NCI-H748 treated with DMSO at 0.1 percent for 48 hours (cell line): ENCODE measurements at regions not wholly inside any gene's neighbourhood (a gene's known extent, or its start where the extent isn't known, plus 50 kb on each side); places are given as distances from the start of the nearest gene placed in this dataset.
"Not testable (repeated sequence)": the region's sequence is repeated elsewhere in the genome, so short reads cannot be mapped to it uniquely, and the experiment has no call there.

Experiments
- DNase-seq: peaks from one replicate; lab custom pipeline; 2025; lab: John Stamatoyannopoulos, UW

DNA sequence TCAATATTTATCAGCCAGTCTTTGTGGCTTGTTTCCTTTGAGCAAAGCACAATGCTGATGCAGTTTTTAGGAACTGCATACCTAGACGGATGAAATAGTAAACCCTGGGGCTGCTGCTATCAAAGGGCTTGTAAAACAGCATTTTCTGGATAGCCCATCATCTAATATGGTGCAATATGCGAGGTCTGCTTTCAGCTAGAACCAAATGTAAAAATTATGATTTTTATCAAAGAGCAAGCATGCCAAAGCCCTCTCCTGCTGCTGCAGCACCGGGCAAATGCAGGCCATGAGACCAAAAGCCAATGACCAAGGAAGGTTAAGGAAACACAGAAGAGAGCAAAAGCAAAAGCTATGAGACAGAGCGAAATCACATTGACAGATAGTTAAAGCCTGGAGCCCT lies 1000.4 kb downstream of the MAT2B start:
- DNase-seq = no peak

DNA sequence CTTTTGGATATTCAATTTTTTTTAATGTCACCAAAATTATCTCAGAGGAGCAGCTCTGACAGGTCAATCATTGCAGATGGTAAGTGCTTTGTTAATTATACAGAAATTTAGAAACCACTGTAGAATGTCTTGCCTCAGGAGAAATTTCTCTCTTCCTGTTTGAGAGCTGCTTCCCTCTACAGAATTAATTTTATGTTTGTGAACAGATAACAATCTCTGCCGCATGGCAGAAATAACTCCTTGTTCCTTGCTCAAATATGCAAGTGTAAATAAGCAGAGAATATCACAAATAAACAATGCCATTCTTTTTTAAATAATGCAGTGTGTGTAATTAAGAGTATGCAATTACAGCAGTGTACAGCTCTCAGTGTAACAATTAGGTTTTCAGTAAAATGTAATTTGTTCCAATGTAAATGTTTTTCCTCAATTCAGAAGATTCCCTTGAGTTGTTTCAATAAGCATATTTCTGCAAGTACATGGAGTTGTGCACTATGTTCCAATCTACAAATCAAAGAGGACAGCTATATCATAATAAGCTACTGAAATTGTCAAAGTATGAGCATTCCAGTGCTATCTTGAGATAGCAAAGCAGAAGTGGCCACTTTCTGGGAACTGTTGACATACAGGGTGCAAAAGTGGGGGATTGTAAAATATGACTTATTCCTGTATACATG lies 1012.8 kb downstream of the MAT2B start:
- no peak for DNase-seq

DNA sequence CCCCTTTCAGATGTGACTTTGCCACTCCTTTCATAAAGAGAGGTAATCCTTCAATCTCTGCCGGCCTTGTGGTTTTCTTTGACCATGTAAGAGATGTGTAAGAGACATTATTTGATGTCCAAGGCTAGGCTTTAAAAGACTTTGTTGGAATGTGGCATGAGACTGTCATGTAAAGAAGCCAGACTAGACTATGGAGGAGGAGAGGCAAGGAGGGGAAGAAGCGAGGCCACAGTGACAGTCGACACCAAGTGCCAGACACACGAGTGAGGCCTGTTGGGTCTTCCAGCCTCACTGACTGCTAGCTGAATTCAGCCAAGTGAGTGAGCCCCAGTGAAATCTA lies 1013.3 kb downstream of the MAT2B start:
- DNase-seq = no peak

DNA sequence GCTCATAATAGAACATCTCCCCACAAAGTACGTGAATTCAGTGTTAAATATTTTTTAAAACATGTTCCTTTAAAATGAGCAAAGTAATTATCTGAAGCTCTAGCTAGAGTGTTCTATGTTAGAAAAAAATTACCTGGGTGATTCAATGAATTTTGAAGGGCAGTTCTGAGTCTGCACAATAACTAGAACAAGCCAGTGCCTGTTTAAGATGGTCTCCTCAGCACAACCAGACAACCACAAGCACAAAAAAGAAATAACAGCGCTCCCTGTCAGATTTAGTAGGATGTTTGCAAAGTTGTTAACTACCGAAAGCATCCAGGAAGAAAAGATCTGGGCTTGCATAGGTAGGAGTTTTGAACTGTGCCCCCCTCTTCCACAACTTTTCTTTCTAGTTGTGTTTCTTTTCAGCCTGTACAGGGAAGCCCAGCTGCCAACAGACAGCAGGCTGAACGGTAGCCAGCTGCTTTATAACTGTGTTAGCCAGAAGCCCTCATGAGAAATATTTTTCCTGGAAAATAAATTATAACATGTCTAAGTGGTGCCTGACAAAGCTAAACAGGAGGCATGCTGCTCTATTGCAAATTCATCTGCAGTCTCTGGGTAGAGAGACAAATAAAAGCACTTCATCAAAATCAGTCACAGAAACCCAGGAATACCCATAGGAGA lies 1026.9 kb downstream of the MAT2B start:
- no peak for DNase-seq

DNA sequence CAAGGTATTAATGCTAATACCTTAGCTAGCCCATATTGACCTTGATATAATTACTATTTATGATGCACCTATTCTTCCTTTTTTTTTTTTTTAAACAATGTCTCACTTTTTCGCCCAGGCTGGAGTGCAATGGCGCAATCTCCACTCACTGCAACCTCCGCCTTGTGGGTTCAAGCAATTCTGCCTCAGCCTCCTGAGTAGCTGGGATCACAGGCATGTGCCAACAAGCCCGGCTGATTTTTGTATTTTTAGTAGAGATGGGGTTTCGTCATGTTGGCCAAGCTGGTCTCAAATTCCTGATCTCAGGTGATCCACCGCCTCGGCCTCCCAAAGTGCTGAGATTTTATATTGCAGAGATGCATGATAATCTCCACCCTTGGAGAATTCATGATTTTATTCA lies 1028.0 kb downstream of the MAT2B start:
- DNase-seq = not testable (repeated sequence)

DNA sequence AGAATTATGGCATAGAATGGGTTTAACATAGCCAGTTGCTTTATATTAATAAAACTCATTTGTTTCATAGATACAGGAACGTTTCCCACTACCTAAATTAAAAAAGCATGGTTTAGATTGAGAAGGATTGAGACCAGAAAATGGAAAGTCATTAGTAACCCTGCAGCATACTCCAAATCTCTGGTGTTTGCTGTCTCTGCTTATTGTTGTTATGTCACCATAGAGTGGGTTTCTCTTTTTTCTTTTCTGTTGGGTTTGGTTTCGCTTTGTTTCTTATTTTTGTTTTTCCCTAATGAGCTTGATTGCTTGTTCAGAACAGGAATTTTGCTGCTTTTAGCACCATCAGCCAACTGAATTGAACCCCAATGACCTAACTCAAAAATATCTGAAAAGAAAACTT lies 1034.8 kb downstream of the MAT2B start:
- DNase-seq = no peak

DNA sequence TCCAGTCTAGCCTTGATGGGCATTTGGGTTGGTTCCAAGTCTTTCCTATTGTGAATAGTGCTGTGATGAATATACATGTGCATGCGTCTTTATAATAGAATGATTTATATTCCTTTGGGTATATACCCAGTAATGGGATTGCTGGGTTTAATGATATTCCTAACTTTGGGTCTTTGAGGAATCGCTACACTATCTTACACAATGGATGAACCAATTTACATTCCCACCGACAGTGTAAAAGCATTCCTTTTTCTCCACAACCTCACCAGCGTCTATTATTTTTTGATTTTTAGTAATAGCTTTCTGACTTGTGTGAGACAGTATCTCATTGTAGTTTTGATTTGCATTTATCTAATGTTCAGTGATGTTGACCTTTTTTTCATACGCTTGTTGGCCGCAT lies 1040.1 kb downstream of the MAT2B start:
- no peak for DNase-seq

DNA sequence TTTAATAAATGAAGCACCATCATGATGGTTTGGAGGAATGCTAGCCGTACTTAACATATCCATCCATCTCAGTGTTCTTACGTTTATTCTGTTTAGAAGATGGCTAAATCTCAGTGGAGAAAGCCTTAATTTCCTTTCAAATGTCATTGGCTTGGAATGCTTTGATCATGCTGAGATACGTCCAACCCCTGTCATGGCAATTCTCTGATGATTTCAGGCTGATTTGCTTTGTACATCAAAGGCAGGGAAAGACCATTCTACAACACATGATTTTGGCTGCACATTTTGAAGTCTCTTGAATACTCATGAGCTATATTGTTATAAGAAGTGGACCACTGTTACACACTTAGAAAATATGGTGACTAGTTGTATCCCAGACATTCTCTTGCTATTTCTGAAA lies 1048.4 kb downstream of the MAT2B start:
- no peak for DNase-seq

DNA sequence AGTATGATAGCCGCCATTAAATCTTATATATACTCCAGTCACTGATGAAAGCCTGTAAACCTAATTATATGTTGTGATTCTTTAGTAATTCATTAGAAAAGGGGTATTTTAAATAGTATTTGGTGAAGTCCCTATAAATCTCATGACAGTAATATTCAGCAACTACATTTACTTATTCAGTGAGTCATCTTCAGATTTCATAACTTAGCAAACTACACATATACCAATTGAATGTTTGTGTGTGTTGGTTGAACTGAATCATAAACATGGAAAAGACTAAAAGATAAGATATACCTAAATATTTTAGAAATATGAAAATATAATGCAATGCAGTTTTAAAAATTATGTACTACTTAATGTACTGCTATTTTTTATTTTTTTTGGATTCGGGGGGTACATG lies 1050.4 kb downstream of the MAT2B start:
- DNase-seq = no peak

DNA sequence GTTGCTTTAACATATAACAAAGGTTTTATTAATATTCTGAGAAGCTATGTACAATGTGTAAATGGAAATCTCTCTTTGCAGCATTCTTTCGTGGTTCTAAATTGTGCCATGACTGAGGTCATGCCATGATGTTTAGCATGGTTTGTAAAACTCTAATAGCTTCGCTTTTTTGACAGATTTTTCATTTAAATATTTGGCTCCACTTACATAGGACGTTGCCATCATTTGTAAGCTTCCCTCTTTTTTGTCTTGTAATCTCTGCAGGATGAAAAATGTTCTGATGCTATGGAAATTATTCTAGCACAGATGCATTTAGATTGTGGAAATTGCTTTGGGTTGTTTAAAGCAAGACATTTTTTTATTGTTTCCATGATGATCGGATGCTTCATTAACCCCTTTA lies 1054.8 kb downstream of the MAT2B start:
- DNase-seq = no peak

DNA sequence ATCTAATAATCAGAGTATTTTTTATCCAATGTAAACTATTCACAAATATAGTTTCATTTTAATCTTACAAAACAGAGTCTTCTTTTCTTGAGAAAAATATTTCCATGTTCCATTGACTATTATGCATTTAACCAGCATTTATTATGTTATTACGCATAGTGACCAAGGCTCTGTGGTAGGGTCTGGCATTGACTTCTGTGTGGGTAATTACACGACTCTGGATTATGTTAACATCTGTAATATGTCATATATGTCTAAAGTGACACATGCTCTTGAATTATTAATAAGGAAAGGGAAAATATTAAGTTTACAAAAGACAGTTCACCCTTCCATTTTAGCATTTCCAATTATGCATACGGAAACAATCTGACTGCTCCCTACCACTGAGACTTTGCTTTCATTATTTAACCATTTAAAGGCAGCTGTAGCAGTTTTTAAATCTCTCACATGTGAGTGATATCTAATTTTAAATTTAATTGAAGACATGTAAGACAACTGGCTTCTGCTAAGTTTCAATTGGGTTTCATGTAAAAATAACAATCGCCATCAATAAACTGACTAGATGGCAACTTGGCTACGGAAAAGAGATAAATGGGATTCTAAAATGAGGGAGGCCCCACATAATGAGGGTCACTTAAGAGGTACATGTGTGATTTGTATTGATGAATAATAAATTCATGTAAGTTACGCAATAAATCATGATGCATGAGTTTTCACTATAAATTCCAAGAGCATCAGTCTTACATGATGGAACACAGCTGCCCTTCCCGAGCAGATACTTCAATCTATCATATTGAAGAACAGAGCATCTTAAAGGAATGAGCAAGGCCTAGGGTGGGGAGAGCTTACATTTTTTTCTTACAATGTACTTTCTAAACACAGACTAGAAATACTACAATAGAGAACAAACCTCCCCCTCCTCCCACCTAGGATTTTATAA lies 1056.8 kb downstream of the MAT2B start:
- no peak for DNase-seq

DNA sequence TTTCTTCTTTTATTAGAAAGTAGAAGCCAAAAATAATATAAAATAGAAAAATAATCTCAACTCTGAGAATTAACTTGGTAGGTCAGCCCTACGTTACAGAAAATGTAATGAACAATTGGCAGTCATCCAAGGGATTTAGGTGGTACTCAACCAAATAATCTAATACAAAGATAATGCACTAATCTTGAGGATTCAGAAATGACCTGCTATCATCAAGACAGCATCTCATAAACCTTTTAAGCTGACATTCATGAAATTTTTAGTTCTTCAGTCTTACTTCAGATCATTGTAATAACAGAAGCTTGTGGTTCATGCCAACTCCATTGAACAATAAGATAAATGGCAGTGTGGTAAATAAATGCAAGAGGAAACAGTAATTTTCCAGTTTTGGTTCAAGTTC lies 1058.0 kb downstream of the MAT2B start:
- DNase-seq = no peak

DNA sequence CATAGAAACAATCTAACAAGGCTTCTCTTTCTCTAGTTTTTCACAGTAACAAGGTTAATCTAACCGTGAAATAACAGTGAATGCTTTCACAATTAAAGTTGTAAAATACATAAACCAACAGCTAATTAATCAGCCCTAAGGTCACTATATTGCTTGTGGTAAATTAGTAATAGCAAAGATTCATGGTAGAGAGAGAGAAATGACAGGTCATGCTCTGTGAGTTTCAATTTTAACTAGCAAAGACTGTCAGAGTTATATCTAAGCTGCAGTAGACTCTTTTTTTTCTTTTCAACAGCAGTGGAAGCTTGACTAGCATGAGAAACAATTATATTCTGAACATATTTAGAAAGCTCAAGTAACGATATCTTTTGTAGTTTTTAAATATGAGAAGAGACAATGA lies 1068.0 kb downstream of the MAT2B start:
- no peak for DNase-seq

DNA sequence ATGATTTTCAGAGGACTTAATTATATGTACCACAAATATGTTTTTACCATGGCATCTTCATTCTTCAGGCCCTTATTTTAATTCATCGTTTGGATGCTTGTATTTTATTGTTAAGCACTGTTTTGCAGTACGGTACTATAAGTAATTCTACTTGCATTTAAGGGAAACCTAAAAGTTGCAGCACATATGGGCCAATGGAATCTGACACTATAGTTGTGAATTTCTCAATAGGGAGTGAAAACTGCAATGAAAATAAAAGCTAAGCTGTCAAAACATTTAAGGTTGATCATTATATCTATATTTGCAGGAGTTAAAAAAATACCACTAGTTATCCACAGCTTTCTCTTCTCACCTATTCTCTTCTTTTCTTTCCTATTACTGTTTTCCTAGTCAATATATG lies 1071.8 kb downstream of the MAT2B start:
- DNase-seq = no peak

DNA sequence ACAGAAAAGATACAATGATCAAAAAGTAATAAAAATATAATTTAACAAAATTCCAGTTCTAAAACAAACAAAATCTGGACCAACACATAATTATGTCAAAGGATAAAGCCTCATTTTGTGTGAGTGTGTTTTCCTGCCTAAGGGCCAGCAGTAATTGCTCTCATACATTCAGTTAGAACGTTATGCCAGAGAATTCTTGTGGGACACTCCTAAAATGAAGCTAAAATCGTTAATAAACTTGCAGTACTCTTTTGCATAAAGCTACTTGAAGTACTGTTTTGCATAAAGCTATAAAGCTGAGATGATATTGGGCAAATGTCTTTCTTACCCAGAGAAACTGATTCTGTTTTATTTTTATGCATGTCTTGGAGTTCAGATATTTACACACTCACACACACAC lies 1072.3 kb downstream of the MAT2B start:
- no peak for DNase-seq

DNA sequence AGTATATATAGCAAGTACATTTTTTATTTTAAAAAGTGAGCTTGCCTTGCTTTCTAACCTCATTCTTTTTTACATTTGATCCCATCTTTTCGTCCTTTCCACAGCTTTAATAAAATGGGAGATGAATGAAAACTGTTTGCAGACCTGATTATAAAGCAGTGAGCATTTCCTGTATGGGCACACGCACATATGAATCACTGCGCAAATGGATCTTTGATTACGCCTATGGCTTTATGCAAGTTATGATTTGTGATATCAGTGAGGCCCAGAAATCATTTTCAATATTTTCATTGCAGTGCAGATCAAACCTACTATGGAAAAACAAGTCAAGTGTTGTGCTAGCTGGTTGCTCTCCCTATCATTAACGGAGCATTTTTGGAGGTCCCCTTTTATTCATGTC lies 1073.0 kb downstream of the MAT2B start:
- DNase-seq = no peak

DNA sequence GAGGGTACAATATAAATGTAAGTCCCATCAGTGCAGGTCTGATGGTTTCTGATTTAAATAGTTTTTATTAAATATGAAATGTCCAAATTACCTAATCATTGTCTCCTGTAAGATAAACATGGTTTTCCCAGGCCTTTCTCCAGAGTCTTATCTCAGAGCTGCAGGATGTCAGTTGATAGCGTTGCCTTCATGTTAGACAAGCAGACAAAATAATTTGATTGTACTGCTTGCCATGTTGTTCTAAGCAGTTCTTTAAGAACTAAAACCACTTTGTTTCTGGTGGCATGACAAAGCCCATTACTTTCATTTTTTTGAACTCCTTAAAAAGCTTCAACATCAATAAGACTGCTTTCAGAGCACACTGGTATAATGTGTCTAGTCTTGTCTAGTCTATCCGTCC lies 1073.5 kb downstream of the MAT2B start:
- DNase-seq = no peak

DNA sequence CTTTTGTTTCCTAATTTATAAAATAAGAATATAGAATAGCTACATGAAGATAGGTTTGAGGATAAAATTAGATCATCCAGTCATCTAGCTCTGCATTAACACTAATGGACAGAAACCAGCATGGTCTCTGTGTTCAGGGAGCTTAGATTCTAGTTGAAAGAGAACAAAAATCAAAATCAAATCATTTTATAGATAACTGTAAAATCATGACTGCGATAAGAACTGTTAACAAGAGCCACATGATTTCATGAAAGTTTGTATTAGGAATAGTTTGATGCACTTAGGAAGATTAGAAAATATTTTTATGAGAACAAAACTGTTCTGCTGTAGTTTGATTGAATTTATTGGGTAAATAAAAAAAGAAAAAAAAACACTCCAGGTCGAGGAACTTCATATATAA lies 1074.7 kb downstream of the MAT2B start:
- DNase-seq = no peak

DNA sequence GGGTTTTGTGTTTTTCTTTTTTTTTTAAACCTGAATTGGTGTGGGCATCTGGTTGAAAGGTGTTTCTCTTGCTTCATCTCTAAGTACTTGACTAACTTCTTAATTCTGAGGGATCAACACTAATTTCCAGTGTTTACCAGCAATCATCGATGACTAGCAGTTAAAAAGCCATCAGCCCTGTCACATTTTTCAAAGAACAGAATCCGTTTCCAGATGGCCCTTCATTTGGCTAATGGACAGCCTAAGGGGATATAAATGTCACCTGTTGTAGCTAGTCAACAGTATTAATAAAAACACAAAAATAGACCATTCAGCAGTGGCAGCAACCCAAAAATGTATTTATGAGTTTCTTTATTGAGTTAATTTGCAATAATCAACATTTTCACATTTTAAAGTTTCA lies 1076.5 kb downstream of the MAT2B start:
- no peak for DNase-seq

DNA sequence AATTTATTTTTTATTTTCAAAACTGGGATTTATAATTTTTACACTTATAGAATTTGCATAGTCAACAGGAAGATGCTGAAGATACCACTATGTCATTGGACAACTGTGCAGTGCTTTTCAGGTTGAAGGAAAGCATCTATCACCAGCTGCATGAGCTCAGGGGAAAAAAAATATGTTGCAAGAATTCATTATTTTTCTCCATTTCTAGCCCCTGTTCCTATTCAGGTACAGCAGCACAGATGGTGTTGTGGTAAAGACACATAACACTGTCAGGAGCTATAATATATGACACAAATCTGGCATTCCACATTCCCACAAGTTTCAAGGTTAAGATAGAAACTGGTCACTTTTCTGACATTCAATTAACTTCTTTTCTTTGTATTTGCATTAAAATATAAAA lies 1088.6 kb downstream of the MAT2B start:
- DNase-seq = no peak

DNA sequence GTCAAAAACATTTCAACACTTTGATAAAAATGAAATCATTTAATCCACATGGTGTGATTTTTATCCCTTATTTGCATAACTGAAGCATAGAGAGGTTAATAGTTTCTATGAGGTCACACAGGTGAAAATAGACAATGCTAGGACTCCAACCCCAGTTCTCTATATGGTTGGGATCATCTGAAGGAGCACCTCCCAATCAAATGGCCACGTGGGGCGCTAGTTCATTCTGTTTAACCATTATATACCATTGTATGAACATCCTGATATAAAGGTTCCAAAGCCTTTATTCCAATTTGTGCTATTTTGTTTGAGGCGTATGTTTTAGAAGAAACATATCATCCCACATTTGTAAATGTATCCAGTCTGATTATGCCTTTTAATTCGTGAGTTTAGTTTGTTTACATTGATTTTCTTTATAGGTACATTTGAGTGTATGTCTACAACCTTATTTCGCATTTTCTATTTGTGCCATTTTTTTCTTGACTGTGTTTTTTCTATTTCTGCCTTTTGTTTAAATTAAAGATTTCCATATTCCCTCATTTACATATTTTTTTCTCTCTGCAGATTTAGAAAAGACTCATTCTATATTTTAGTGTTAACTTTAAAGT lies 1092.0 kb downstream of the MAT2B start:
- no peak for DNase-seq

DNA sequence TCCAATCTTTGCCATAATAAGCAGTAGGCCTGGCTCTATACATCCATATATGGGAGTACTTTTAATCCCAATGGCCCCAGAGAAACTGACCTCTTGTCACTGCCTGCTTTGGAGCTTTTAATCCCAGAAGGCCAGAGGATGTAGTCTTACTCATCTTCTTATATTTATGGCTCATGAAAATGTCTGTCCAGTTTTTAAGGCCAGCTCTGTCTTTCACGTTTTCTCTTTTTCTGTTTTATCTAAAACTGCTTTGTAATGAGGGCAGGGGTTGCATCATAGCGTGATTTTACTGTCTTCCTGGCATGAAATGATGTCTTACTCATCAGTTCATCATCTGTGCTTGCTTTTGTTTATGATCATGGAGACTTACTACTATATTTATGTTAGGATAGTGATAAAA lies 1094.9 kb downstream of the MAT2B start:
- no peak for DNase-seq
